Activated CD8-positive, alpha-beta T cell treated with anti-CD3 and anti-CD28 coated beads for 36 hours (primary cell): ENCODE measurements at regions not wholly inside any gene's neighbourhood (a gene's known extent, or its start where the extent isn't known, plus 50 kb on each side); places are given as distances from the start of the nearest gene placed in this dataset.
"Not testable (repeated sequence)": the region's sequence is repeated elsewhere in the genome, so short reads cannot be mapped to it uniquely, and the experiment has no call there.

Source experiments
- ATAC-seq: fragments of 200-7000 bp; cut with Tn5 transposase; one replicate; pipeline ENCODE4 v1.10.0; 2021; ENCODE audit warnings: mild to moderate bottlenecking, moderate library complexity
- CTCF ChIA-PET: fragments of 350-600 bp; sonication (Branson Sonifier 250); formaldehyde crosslinking; loops from one replicate; lab custom pipeline; 2021; ENCODE audit warnings: antibody characterized with exemption; lab: Charles Lee
- POLR2A ChIA-PET: fragments of 350-600 bp; sonication (Branson Sonifier 250); formaldehyde crosslinking; loops from one replicate; lab custom pipeline; 2021; ENCODE audit warnings: antibody characterized with exemption; lab: Charles Lee
- DNase-seq: peaks from one replicate; pipeline ENCODE4 v3.0.0-alpha.2; 2020
- H3K27ac Mint-ChIP-seq: one replicate; pipeline ENCODE4 v1.8.0; 2021; ENCODE audit warnings: mild to moderate bottlenecking, mixed read lengths
- H3K27me3 Mint-ChIP-seq: one replicate; pipeline ENCODE4 v1.8.0; 2021; ENCODE audit warnings: mixed read lengths
- H3K36me3 Mint-ChIP-seq: one replicate; pipeline ENCODE4 v1.8.0; 2021; ENCODE audit warnings: low read depth, mixed read lengths
- H3K4me1 Mint-ChIP-seq: one replicate; pipeline ENCODE4 v1.8.0; 2021; ENCODE audit warnings: low read depth, mixed read lengths
- H3K4me3 Mint-ChIP-seq: one replicate; pipeline ENCODE4 v1.8.0; 2021; ENCODE audit warnings: mild to moderate bottlenecking, moderate library complexity, mixed read lengths
- H3K9me3 Mint-ChIP-seq: one replicate; pipeline ENCODE4 v1.8.0; 2021; ENCODE audit warnings: mixed read lengths
- CTCF ChIP-seq: fragments of 200-600 bp; IDR thresholded peaks from one replicate; pipeline ENCODE4 v1.8.0; 2022; ENCODE audit warnings: antibody characterized with exemption, mild to moderate bottlenecking
- intact Hi-C: fragments of 100-400 bp; cut with micrococcal nuclease; formaldehyde crosslinking; loops from one replicate; pipeline ENCODE4 v1.10.0; 2022

DNA sequence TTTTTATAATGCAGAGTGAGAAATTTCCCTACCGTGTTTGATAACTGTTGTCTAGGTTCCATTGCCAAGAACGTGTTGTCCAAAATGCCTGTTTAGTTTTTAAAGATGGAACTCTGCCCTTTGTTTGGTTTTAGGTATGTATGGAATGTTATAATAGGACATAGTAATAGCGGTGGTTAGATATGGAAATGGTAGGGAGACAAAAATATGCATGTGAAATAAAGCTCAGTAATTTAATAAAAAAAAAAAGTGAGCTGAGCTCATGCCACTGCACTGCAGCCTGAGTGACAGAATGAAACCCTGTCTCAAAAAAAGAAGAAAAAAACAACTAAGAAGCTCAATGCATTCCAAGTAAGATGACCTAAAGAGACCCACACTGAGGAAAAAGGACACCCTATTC, 72.9 kb downstream of the ZNF783 start:
- CTCF ChIA-PET: interaction anchor here (1.1 to 1.4 kb wide), 2 partner anchors 72 to 269 kb away, joined by 3 read pairs; no protein-coding TSS in a partner anchor
- intact Hi-C loops: no loop called here
- Mint-ChIP-seq H3K4me1 (no peaks in the 10 kb centered on the region), H3K9me3 (peaks cover under 1% of the 10 kb centered on the region), H3K27ac (no peak overlapping the region), H3K27me3 (peaks cover 5% of the 10 kb centered on the region), H3K36me3 (no peaks in the 10 kb centered on the region), H3K4me3 (no peak overlapping the region)
- ATAC-seq: no peak
- TF ChIP-seq CTCF: no peak
- POLR2A ChIA-PET: no interaction called here
- DNase-seq: no peak

GRCh38 chr7:149348758-149349369, 86.9 kb downstream of the ZNF783 start:
- ChIA-PET CTCF (no interaction called here), POLR2A (no interaction called here)

DNA sequence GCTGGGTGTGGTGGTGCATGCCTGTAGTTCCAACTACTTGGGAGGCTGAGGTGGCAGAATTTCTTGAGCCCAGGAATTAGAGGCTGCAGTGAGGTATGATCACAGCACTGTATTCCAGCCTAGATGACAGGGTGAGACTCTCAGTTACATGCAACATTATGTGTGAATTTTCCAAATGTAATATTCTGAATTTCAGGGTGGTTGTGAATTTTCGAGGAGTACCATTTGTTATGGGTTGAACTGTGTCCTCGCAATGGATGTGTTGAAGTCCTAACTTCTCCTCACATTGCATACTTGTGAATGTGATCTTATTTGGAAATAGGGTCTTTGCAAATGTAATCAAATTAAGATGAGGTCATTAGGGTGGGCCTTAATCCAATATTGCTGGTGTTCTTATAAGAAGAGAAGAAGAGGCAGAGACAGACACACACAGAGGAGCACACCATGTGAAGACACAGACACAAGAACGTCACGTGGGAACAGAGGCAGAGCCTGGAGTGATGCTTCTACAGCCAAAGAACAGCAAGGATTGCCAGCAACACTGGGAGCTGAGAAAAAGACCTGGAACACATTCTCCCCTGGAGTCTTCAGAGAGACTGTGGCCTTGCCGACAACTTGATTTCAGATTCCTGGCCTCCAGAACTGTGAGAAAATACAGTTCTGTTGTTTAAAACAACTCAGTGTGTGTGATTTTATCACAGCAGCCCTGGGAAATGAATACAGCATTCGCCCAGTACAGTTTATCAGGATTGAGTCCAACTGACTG, 91.9 kb downstream of the ZNF783 start:
- no peaks in the 10 kb centered on the region for H3K36me3 Mint-ChIP-seq
- H3K9me3 Mint-ChIP-seq: peaks cover 9% of the 10 kb centered on the region
- H3K27me3 Mint-ChIP-seq: no peaks in the 10 kb centered on the region
- H3K4me3 Mint-ChIP-seq: no peak overlapping the region
- H3K27ac Mint-ChIP-seq: no peak overlapping the region
- ChIA-PET POLR2A (interaction anchor here (0.6 kb wide), 1 partner anchor 698 kb away, joined by 3 read pairs; no protein-coding TSS in a partner anchor), CTCF (no interaction called here)
- ATAC-seq (no peak), DNase-seq (no peak)
- intact Hi-C loops: no loop called here
- H3K4me1 Mint-ChIP-seq: no peaks in the 10 kb centered on the region
- TF ChIP-seq CTCF: no peak

More at GRCh38 chr7:149348758-149349369, 86.9 kb downstream of the ZNF783 start:
- Mint-ChIP-seq H3K27me3 (peaks cover 9% of the 10 kb centered on the region), H3K27ac (no peak overlapping the region), H3K9me3 (peaks cover 15% of the 10 kb centered on the region), H3K4me1 (no peaks in the 10 kb centered on the region), H3K36me3 (no peaks in the 10 kb centered on the region), H3K4me3 (no peak overlapping the region)
- no peak for TF ChIP-seq CTCF
- ATAC-seq: no peak
- DNase-seq: no peak
- intact Hi-C loops: no loop called here

DNA sequence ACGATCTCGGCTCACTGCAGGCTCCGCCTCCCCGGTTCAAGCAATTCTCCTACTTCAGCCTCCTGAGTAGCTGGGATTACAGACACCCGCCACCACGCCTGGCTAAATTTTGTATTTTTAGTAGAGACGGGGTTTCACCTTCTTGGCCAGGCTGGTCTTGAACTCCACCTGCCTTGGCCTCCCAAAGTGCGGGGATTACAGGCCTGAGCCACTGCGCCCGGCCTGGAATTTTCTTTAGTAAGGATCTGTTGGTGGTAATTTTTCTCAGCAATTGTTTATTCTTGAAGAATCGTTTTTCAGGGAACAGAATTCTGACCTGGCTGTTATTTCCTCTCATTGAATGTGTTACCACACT, 93.0 kb downstream of the ZNF783 start:
- intact Hi-C loops, H3K27me3 Mint-ChIP-seq, H3K4me1 Mint-ChIP-seq, H3K4me3 Mint-ChIP-seq, H3K27ac Mint-ChIP-seq, H3K36me3 Mint-ChIP-seq, DNase-seq, POLR2A ChIA-PET, ATAC-seq, H3K9me3 Mint-ChIP-seq: not testable (repeated sequence)
- CTCF ChIA-PET: interaction anchor here (0.8 kb wide), 1 partner anchor 45 kb away, joined by 3 read pairs; no protein-coding TSS in a partner anchor

DNA sequence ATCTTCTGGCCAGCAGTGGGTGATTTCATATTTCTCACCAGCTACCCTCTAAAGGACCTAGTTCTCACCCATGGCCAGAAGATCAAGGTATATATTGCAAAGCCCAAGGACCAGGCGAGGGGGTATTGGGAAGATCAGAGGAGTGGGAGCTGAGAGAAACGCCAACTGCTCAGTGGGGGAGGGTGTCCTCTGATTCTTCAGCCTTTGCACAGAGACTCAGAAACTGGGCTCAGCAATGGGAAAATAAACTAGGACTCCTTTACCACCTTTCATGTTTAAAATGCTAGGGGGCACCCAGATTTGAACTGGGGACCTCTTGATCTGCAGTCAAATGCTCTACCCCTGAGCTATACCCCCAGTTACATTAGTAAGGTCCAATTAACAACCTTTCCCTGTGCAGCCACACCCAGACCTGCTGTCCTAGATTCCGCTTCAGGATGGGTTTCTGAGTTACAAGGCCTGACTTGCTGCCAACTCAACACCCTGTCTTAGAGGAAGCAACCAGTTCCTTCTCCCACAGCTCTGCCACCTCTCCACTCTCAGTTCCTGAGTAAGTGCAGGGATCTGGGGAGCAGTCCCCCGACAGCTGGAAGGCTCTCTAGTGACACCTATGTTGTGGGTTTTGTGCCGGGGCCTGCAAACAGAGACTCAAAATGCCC, 93.5 kb downstream of the ZNF783 start:
- CTCF ChIA-PET: interaction anchor here (0.8 to 1.1 kb wide), 2 partner anchors 20 to 46 kb away, joined by 3 to 7 read pairs; no protein-coding TSS in a partner anchor
- ATAC-seq: peak; percentile 62
- H3K27me3 Mint-ChIP-seq: peaks cover 2% of the 10 kb centered on the region
- no peaks in the 10 kb centered on the region for H3K36me3 Mint-ChIP-seq
- TF ChIP-seq CTCF: no peak
- peaks cover 3% of the 10 kb centered on the region for H3K9me3 Mint-ChIP-seq
- H3K27ac Mint-ChIP-seq: no peak overlapping the region
- intact Hi-C loops: no loop called here
- no peaks in the 10 kb centered on the region for H3K4me1 Mint-ChIP-seq
- no peak overlapping the region for H3K4me3 Mint-ChIP-seq
- POLR2A ChIA-PET: interaction anchor here (0.6 kb wide), 1 partner anchor 172 kb away, joined by 3 read pairs; no protein-coding TSS in a partner anchor
- peak; percentile 9 for DNase-seq
